Transverse colon (tissue), 4 donors: ENCODE measurements at regions not wholly inside any gene's neighbourhood (a gene's known extent, or its start where the extent isn't known, plus 50 kb on each side); places are given as distances from the start of the nearest gene placed in this dataset.

Experiments used
- CTCF ChIP-seq, 5 experiments: fragments of 200-600 bp in 3 of 5; fragments of 450-650 bp in 2 of 5; sonication (generic) in 3 of 5; IDR thresholded peaks; 1 replicate in 2 of 5; 2 replicates in 3 of 5; pipeline ENCODE4 v1.5.1; 2016 to 2017; ENCODE audit warnings: antibody characterized with exemption in 5 of 5, inconsistent platforms in 3 of 5, mild to moderate bottlenecking in 2 of 5, moderate library complexity in 1 of 5
- EP300 ChIP-seq: sonication (generic); formaldehyde crosslinking; IDR thresholded peaks from one replicate; pipeline ENCODE4 v1.6.1; 2017; ENCODE audit warnings: antibody characterized with exemption, low read depth
- POLR2A ChIP-seq: fragments of 450-650 bp; IDR thresholded peaks from one replicate; pipeline ENCODE4 v1.6.1; 2016; ENCODE audit warnings: antibody characterized with exemption, mild to moderate bottlenecking, moderate library complexity
- POLR2AphosphoS5 ChIP-seq, 3 donors: sonication (generic); formaldehyde crosslinking; IDR thresholded peaks; one replicate each; pipeline ENCODE4 v1.6.1; 2016; ENCODE audit warnings: antibody characterized with exemption in 3 of 3

DNA sequence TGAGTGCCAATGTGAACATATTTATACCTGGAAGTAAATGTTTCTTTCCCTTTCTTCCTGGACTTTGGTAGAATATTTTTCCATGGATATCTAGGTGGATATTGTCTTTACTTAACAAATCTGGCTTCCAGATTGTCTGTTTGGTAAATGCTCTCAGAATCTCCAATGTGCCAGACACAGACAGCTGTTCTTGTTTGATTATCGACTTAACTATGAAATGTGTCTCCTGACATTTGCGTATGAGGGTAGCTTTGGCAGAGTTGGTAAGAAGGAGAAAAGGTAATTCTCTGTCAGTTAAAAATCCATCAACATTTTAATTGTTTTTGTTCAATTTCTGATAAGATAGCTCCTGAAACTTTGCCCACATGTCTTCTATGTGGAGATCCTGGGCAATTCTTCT, 196.4 kb upstream of the NUDT12 start:
- no peak for TF ChIP-seq POLR2AphosphoS5 (IDR thresholded peaks at IDR 0.05)
- no peak for TF ChIP-seq POLR2A
- TF ChIP-seq CTCF (IDR thresholded peaks at IDR 0.05): no peak
- no peak for TF ChIP-seq EP300
